C4-2B (cell line): ENCODE measurements at regions not wholly inside any gene's neighbourhood (a gene's known extent, or its start where the extent isn't known, plus 50 kb on each side); places are given as distances from the start of the nearest gene placed in this dataset.

ENCODE experiments used
- ZFX ChIP-seq: fragments of 450-650 bp; IDR thresholded peaks from 2 replicates; pipeline ENCODE4 v1.6.1; 2017
- TF ChIP-seq, protein P1 (sequence below): fragments of 450-650 bp; conservative IDR thresholded peaks from 2 replicates; pipeline ENCODE4 v1.5.1; 2017; ENCODE audit warnings: mild to moderate bottlenecking

- TF ChIP-seq, protein P1, sequence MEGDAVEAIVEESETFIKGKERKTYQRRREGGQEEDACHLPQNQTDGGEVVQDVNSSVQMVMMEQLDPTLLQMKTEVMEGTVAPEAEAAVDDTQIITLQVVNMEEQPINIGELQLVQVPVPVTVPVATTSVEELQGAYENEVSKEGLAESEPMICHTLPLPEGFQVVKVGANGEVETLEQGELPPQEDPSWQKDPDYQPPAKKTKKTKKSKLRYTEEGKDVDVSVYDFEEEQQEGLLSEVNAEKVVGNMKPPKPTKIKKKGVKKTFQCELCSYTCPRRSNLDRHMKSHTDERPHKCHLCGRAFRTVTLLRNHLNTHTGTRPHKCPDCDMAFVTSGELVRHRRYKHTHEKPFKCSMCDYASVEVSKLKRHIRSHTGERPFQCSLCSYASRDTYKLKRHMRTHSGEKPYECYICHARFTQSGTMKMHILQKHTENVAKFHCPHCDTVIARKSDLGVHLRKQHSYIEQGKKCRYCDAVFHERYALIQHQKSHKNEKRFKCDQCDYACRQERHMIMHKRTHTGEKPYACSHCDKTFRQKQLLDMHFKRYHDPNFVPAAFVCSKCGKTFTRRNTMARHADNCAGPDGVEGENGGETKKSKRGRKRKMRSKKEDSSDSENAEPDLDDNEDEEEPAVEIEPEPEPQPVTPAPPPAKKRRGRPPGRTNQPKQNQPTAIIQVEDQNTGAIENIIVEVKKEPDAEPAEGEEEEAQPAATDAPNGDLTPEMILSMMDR = no peak
- no peak for TF ChIP-seq ZFX
These were observed 91.7 kb upstream of the ITGA6 start for GRCh38 chr2:172335736-172336135.
